H1 (cell line): ENCODE measurements at regions not wholly inside any gene's neighbourhood (a gene's known extent, or its start where the extent isn't known, plus 50 kb on each side); places are given as distances from the start of the nearest gene placed in this dataset.

ENCODE experiments used
- CTCF ChIA-PET: fragments of 300-600 bp; sonication (Branson Sonifier 250); formaldehyde crosslinking; loops from one replicate; lab custom pipeline; 2021; ENCODE audit not compliant: partially characterized antibody; lab: Charles Lee
- POLR2A ChIA-PET: fragments of 300-600 bp; sonication (Branson Sonifier 250); formaldehyde crosslinking; loops from one replicate; lab custom pipeline; 2021; ENCODE audit warnings: inconsistent platforms; ENCODE audit not compliant: partially characterized antibody; lab: Charles Lee
- DNase-seq, 2 experiments: peaks; one replicate each; pipeline versions ENCODE4 v3.0.0 to v3.0.0-alpha.2; 2010 to 2022; ENCODE audit warnings: low spot score in 2 of 2, low read depth in 1 of 2, mixed read lengths in 1 of 2
- FAIRE-seq: peaks from 2 replicates; lab custom pipeline; 2011; peaks lifted over from hg19 to GRCh38; lab: Jason Lieb, UNC
- H2AFZ ChIP-seq: 2 replicates; pipeline ENCODE4 v1.8.1; 2012; ENCODE audit warnings: low read length, inconsistent platforms
- H2AK5ac ChIP-seq: 2 replicates; pipeline ENCODE4 v1.6.1; 2013; ENCODE audit warnings: low read depth, low read length
- H2BK120ac ChIP-seq: replicated peaks from 2 replicates; pipeline ENCODE3; 2013; ENCODE audit warnings: low read depth, low read length, inconsistent platforms
- H2BK12ac ChIP-seq: 2 replicates; pipeline ENCODE4 v1.6.1; 2013; ENCODE audit warnings: low read depth, low read length
- H2BK15ac ChIP-seq: 2 replicates; pipeline ENCODE4 v1.6.1; 2013; ENCODE audit warnings: low read length
- H2BK20ac ChIP-seq: 2 replicates; pipeline ENCODE4 v1.6.1; 2013; ENCODE audit warnings: low read length
- H2BK5ac ChIP-seq: 2 replicates; pipeline ENCODE4 v1.6.1; 2013; ENCODE audit warnings: low read depth, low read length
- H3K14ac ChIP-seq: 2 replicates; pipeline ENCODE4 v1.6.1; 2013; ENCODE audit warnings: inconsistent platforms; ENCODE audit not compliant: insufficient read length
- H3K18ac ChIP-seq: 2 replicates; pipeline ENCODE4 v1.6.1; 2013; ENCODE audit warnings: low read length; ENCODE audit errors: extremely low read depth
- H3K23ac ChIP-seq: 2 replicates; pipeline ENCODE4 v1.6.1; 2013; ENCODE audit warnings: inconsistent platforms; ENCODE audit not compliant: insufficient read length
- H3K23me2 ChIP-seq: 2 replicates; pipeline ENCODE4 v1.6.1; 2013; ENCODE audit warnings: low read depth, low read length
- H3K27ac ChIP-seq: 2 replicates; pipeline ENCODE4 v1.6.1; 2011; ENCODE audit warnings: low read depth, low read length, inconsistent platforms
- H3K27me3 ChIP-seq, 4 experiments: replicated peaks in 1 of 4; 1 replicate in 1 of 4; 2 replicates in 3 of 4; pipeline versions ENCODE4 v1.6.1 to v1.8.1; 2011 to 2013; ENCODE audit warnings: low read length in 3 of 4, mild to moderate bottlenecking in 3 of 4, inconsistent platforms in 2 of 4, mixed read lengths in 2 of 4, moderate library complexity in 1 of 4; ENCODE audit not compliant: control insufficient read depth in 3 of 4, insufficient read depth in 3 of 4; ENCODE audit errors: extremely low read depth in 1 of 4
- H3K36me3 ChIP-seq, 4 experiments: 2 replicates each; pipeline versions ENCODE4 v1.6.1 to v1.8.1; 2011 to 2013; ENCODE audit warnings: mild to moderate bottlenecking in 4 of 4, low read length in 3 of 4, moderate library complexity in 2 of 4, control low read depth in 1 of 4, inconsistent platforms in 1 of 4; ENCODE audit not compliant: insufficient read depth in 4 of 4, control insufficient read depth in 2 of 4
- H3K4ac ChIP-seq: replicated peaks from 2 replicates; pipeline ENCODE3; 2013; ENCODE audit warnings: low read length, low read depth, mixed read lengths, inconsistent platforms; ENCODE audit not compliant: insufficient read length
- H3K4me1 ChIP-seq, 4 experiments: replicated peaks in 1 of 4; 1 replicate in 1 of 4; 2 replicates in 3 of 4; pipeline versions ENCODE4 v1.6.1 to v1.8.1; 2011 to 2013; ENCODE audit warnings: low read length in 3 of 4, inconsistent platforms in 2 of 4, mixed read lengths in 1 of 4; ENCODE audit not compliant: insufficient read depth in 4 of 4, control insufficient read depth in 3 of 4
- H3K4me2 ChIP-seq, 2 experiments: 2 replicates each; pipeline versions ENCODE4 v1.6.1 to v1.8.1; 2011 to 2013; ENCODE audit warnings: low read depth in 2 of 2, low read length in 2 of 2, control low read depth in 1 of 2, inconsistent platforms in 1 of 2, mild to moderate bottlenecking in 1 of 2; ENCODE audit not compliant: insufficient read depth in 1 of 2
- H3K4me3 ChIP-seq, 4 experiments: fragments of 200-600, 300-600 bp in 1 of 4; sonication (generic), shearing (Covaris generic), sonication (Bioruptor Twin) in 1 of 4; 2 replicates each; pipeline versions ENCODE4 v1.5.1 to v1.8.1; 2011 to 2016; ENCODE audit warnings: low read length in 4 of 4, low read depth in 3 of 4, control low read depth in 2 of 4, inconsistent platforms in 2 of 4, mild to moderate bottlenecking in 2 of 4, mixed read lengths in 1 of 4, moderate library complexity in 1 of 4; ENCODE audit not compliant: insufficient read depth in 2 of 4; ENCODE audit errors: extremely low read depth in 1 of 4
- H3K56ac ChIP-seq: replicated peaks from 2 replicates; pipeline ENCODE3; 2013; ENCODE audit warnings: low read depth, mild to moderate bottlenecking, mixed read lengths, low read length, inconsistent platforms; ENCODE audit not compliant: insufficient read length
- H3K79me1 ChIP-seq: 2 replicates; pipeline ENCODE4 v1.6.1; 2013; ENCODE audit warnings: low read depth, low read length, control low read depth
- H3K79me2 ChIP-seq, 2 experiments: 2 replicates each; pipeline versions ENCODE4 v1.6.1 to v1.8.1; 2012 to 2013; ENCODE audit warnings: low read length in 2 of 2, mild to moderate bottlenecking in 2 of 2, inconsistent platforms in 1 of 2; ENCODE audit not compliant: insufficient read depth in 2 of 2, control insufficient read depth in 1 of 2
- H3K9ac ChIP-seq, 4 experiments: replicated peaks in 1 of 4; 1 replicate in 1 of 4; 2 replicates in 3 of 4; pipeline versions ENCODE4 v1.6.1 to v1.8.1; 2011 to 2013; ENCODE audit warnings: low read depth in 3 of 4, low read length in 3 of 4, control low read depth in 2 of 4, mild to moderate bottlenecking in 2 of 4, moderate library complexity in 2 of 4, inconsistent platforms in 1 of 4; ENCODE audit errors: extremely low read depth in 1 of 4
- H3K9me3 ChIP-seq, 2 experiments: 2 replicates each; pipeline versions ENCODE4 v1.6.1 to v1.8.1; 2012 to 2013; ENCODE audit warnings: mild to moderate bottlenecking in 2 of 2, moderate library complexity in 2 of 2, control low read depth in 1 of 2, inconsistent platforms in 1 of 2, low read depth in 1 of 2, low read length in 1 of 2, mixed read lengths in 1 of 2; ENCODE audit not compliant: insufficient read depth in 2 of 2
- H4K20me1 ChIP-seq, 2 experiments: replicated peaks in 1 of 2; 2 replicates each; pipeline versions ENCODE3 to v1.8.1; 2011 to 2013; ENCODE audit warnings: inconsistent platforms in 2 of 2, low read length in 2 of 2, mild to moderate bottlenecking in 1 of 2; ENCODE audit not compliant: insufficient read depth in 2 of 2, control insufficient read depth in 1 of 2
- H4K5ac ChIP-seq: 2 replicates; pipeline ENCODE4 v1.6.1; 2013; ENCODE audit warnings: low read length, low read depth, mixed read lengths, inconsistent platforms; ENCODE audit not compliant: insufficient read length
- H4K8ac ChIP-seq: 2 replicates; pipeline ENCODE4 v1.8.0; 2013; ENCODE audit warnings: mild to moderate bottlenecking, moderate library complexity, low read length, inconsistent platforms; ENCODE audit not compliant: insufficient read depth; ENCODE audit errors: extremely low read depth
- H4K91ac ChIP-seq: replicated peaks from 2 replicates; pipeline ENCODE3; 2013; ENCODE audit warnings: low read length, mixed read lengths, inconsistent platforms; ENCODE audit not compliant: insufficient read length
- ASH2L ChIP-seq: fragments of 200-600, 300-600 bp; sonication (generic); IDR thresholded peaks from one replicate; pipeline ENCODE4 v1.7.1; 2017; ENCODE audit warnings: low read length
- BACH1 ChIP-seq: IDR thresholded peaks from 2 replicates; pipeline ENCODE4 v1.6.1; 2012; ENCODE audit warnings: low read length, improper control_type of control experiment
- CBX8 ChIP-seq: fragments of 300-800, 300-1000 bp; sonication (generic); IDR thresholded peaks from 2 replicates; pipeline ENCODE4 v1.7.1; 2016; ENCODE audit warnings: low read depth, low read length, borderline replicate concordance
- EGR1 ChIP-seq: IDR thresholded peaks from 2 replicates; pipeline ENCODE4 v1.6.1; 2011; ENCODE audit warnings: low read depth, low read length, borderline replicate concordance
- MAX ChIP-seq: IDR thresholded peaks from 2 replicates; pipeline ENCODE4 v1.6.1; 2012; ENCODE audit warnings: inconsistent platforms
- NANOG ChIP-seq: IDR thresholded peaks from 2 replicates; pipeline ENCODE4 v1.6.1; 2011; ENCODE audit warnings: low read length, low read depth, mild to moderate bottlenecking, inconsistent platforms; ENCODE audit not compliant: insufficient read depth, poor library complexity, severe bottlenecking
- NRF1 ChIP-seq: IDR thresholded peaks from 2 replicates; pipeline ENCODE4 v1.6.1; 2011; ENCODE audit warnings: mild to moderate bottlenecking, low read depth, low read length, improper control_type of control experiment
- POLR2A ChIP-seq, 2 experiments: IDR thresholded peaks; 1 replicate in 1 of 2; 2 replicates in 1 of 2; pipeline ENCODE4 v1.6.1; 2011; ENCODE audit warnings: low read depth in 2 of 2, low read length in 2 of 2, mild to moderate bottlenecking in 2 of 2; ENCODE audit errors: control extremely low read depth in 1 of 2
- POLR2AphosphoS5 ChIP-seq: IDR thresholded peaks from 2 replicates; pipeline ENCODE4 v1.6.1; 2011; ENCODE audit warnings: low read depth, low read length
- SP4 ChIP-seq: IDR thresholded peaks from 2 replicates; pipeline ENCODE4 v1.6.1; 2012; ENCODE audit warnings: low read length, inconsistent platforms
- TBP ChIP-seq: IDR thresholded peaks from 2 replicates; pipeline ENCODE4 v1.6.1; 2011; ENCODE audit warnings: low read depth, low read length, improper control_type of control experiment
- YY1 ChIP-seq: IDR thresholded peaks from 2 replicates; pipeline ENCODE4 v1.6.1; 2011; ENCODE audit warnings: low read depth, mild to moderate bottlenecking, low read length
- WGBS, 2 experiments: shearing (Covaris generic) in 1 of 2; methylation state at CpG; one replicate each; pipeline versions ENCODE4 v1.1.6 to v1.1.7; 2013 to 2015; ENCODE audit warnings: low lambda C conversion rate in 2 of 2, mixed read lengths in 2 of 2, inconsistent platforms in 1 of 2, low coverage in 1 of 2, missing lambda C conversion rate in 1 of 2; ENCODE audit not compliant: insufficient replicate concordance in 2 of 2, insufficient coverage in 1 of 2, insufficient read length in 1 of 2; ENCODE audit errors: extremely low coverage in 1 of 2, missing lambda C conversion rate in 1 of 2; 5-methylcytosine and 5-hydroxymethylcytosine counted together

DNA sequence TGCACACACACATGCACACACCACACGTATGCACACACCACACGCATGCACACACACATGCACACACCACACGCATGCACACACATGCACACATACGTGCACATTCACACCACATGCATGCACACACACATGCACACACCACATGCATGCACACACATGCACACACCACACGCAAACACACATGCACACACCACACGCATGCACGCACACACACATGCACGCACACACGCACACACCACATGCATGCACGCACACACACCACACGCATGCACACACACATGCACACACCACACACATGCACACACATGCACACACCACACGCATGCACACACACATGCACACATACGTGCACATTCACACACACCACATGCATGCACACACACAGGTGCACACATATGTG is 169.8 kb upstream of the SALL3 start:
- peaks cover 0 to 6% of the 10 kb centered on the region in 2 experiments for H4K20me1 ChIP-seq
- H2BK20ac ChIP-seq = 0 out of 2 replicates have a peak overlapping the region, but pooled peaks have one; percentile 0
- H3K23me2 ChIP-seq = peaks cover 6% of the 10 kb centered on the region; the same call in 1 of the 2 replicates
- H2AFZ ChIP-seq = no peak overlapping the region
- H3K36me3 ChIP-seq = no peaks in the 10 kb centered on the region
- H3K4me2 ChIP-seq = no peak overlapping the region
- no peak overlapping the region; the same call in 1 of the 2 replicates for H3K27ac ChIP-seq
- H3K9ac ChIP-seq = no peak overlapping the region; a peak in 1 of 7 replicates
- DNase-seq (no peak), FAIRE-seq (no peak)
- H3K4ac ChIP-seq = no peak overlapping the region
- H2BK120ac ChIP-seq = no peak overlapping the region
- H2BK5ac ChIP-seq = peak overlapping the region; percentile 64
- H4K8ac ChIP-seq = no peak overlapping the region
- peaks cover 3 to 12% (median 6%) of the 10 kb centered on the region in 4 experiments for H3K4me1 ChIP-seq
- H3K9me3 ChIP-seq = peaks cover 3% of the 10 kb centered on the region in 2 experiments; a peak in 2 of 4 replicates
- no peak overlapping the region; the same call in 1 of the 2 replicates for H3K18ac ChIP-seq
- H3K23ac ChIP-seq = no peak overlapping the region
- H3K79me1 ChIP-seq = no peaks in the 10 kb centered on the region
- H3K79me2 ChIP-seq = no peaks in the 10 kb centered on the region
- H3K14ac ChIP-seq = no peak overlapping the region
- TF ChIP-seq YY1 = no peak
- TF ChIP-seq NRF1 = no peak
- no peak for TF ChIP-seq CBX8
- TF ChIP-seq EGR1 = no peak
- TF ChIP-seq POLR2AphosphoS5 = no peak
- TF ChIP-seq POLR2A (IDR thresholded peaks at IDR 0.05; ENCODE audit: control extremely low read depth in 1 of 2, low read depth in 2 of 2, low read length in 2 of 2) = no peak
- no peak for TF ChIP-seq NANOG
- no peak for TF ChIP-seq TBP
- no peak for TF ChIP-seq BACH1
- TF ChIP-seq SP4 = no peak
- no peak for TF ChIP-seq MAX
- no peak for TF ChIP-seq ASH2L
- ChIA-PET CTCF (no interaction called here), POLR2A (no interaction called here)
- 88% methylated on average over 13 of the region's 13 CpGs; no CpG with 5 or more reads in 1 of the 2 experiments for WGBS, 2 experiments
- H3K4me3 ChIP-seq = no peak overlapping the region
- peak overlapping the region; percentile 80 for H4K91ac ChIP-seq
- H2BK12ac ChIP-seq = peak overlapping the region; percentile 94; the same call in 1 of the 2 replicates
- H2AK5ac ChIP-seq = no peak overlapping the region; the same call in 1 of the 2 replicates
- H3K27me3 ChIP-seq = no peaks in the 10 kb centered on the region
- H3K56ac ChIP-seq = no peak overlapping the region
- H4K5ac ChIP-seq = no peak overlapping the region
- H2BK15ac ChIP-seq = no peak overlapping the region
